ENCODE measurements at regions not wholly inside any gene's neighbourhood (a gene's known extent, or its start where the extent isn't known, plus 50 kb on each side); places are given as distances from the start of the nearest gene placed in this dataset.
"Not testable (repeated sequence)": the region's sequence is repeated elsewhere in the genome, so short reads cannot be mapped to it uniquely, and the experiment has no call there.

- no peaks in the 10 kb centered on the region for H3K4me1 ChIP-seq
- H3K36me3 ChIP-seq, result no peaks in the 10 kb centered on the region
- intact Hi-C loops (cut with DNase I), result no loop called here
- no peaks in the 10 kb centered on the region for H3K27me3 ChIP-seq
- no peak for TF ChIP-seq CTCF (IDR thresholded peaks at IDR 0.05)
- H3K27ac ChIP-seq, result no peak overlapping the region
- DNase-seq (ENCODE audit: low spot score in 2 of 2), result no peak
- H3K9me3 ChIP-seq, result no peaks in the 10 kb centered on the region
- no peak overlapping the region for H3K4me3 ChIP-seq
Measured at GRCh38 chr6:67431076-67431475, 1204.0 kb upstream of the ADGRB3 start.

GRCh38 chr6:67426686-67427085, 1208.4 kb upstream of the ADGRB3 start:
- H3K4me1 ChIP-seq; DNase-seq (ENCODE audit: low spot score in 2 of 2); H3K27me3 ChIP-seq; H3K27ac ChIP-seq; H3K9me3 ChIP-seq; intact Hi-C loops (cut with DNase I); H3K4me3 ChIP-seq; H3K36me3 ChIP-seq: not testable (repeated sequence)

- Histone ChIP-seq H3K27me3 (no peaks in the 10 kb centered on the region), H3K36me3 (no peaks in the 10 kb centered on the region), H3K4me1 (no peaks in the 10 kb centered on the region), H3K9me3 (no peaks in the 10 kb centered on the region), H3K4me3 (no peak overlapping the region), H3K27ac (no peak overlapping the region)
- TF ChIP-seq CTCF (IDR thresholded peaks at IDR 0.05), result no peak
- intact Hi-C loops (cut with DNase I), result no loop called here
- DNase-seq (ENCODE audit: low spot score in 2 of 2), result no peak
Measured at GRCh38 chr6:67412035-67412434, 1223.0 kb upstream of the ADGRB3 start.

- no peaks in the 10 kb centered on the region for H3K27me3 ChIP-seq
- no peaks in the 10 kb centered on the region for H3K4me1 ChIP-seq
- no peak for TF ChIP-seq CTCF (IDR thresholded peaks at IDR 0.05)
- no peaks in the 10 kb centered on the region for H3K36me3 ChIP-seq
- no peak overlapping the region for H3K27ac ChIP-seq
- peaks cover 0 to 1% of the 10 kb centered on the region in 2 donors for H3K9me3 ChIP-seq
- H3K4me3 ChIP-seq, result no peak overlapping the region
- DNase-seq (ENCODE audit: low spot score in 2 of 2), result no peak
- intact Hi-C loops (cut with DNase I), result no loop called here
Measured at GRCh38 chr6:67411036-67411435, 1224.0 kb upstream of the ADGRB3 start.

- intact Hi-C loops (cut with DNase I), result no loop called here
- no peak for DNase-seq (ENCODE audit: low spot score in 2 of 2)
Measured at GRCh38 chr6:67394254-67394653, 1240.8 kb upstream of the ADGRB3 start.

GRCh38 chr6:67393356-67393755, 1241.7 kb upstream of the ADGRB3 start:
- TF ChIP-seq CTCF (IDR thresholded peaks at IDR 0.05), result no peak
- Histone ChIP-seq H3K27me3 (no peaks in the 10 kb centered on the region), H3K4me3 (no peak overlapping the region), H3K9me3 (no peaks in the 10 kb centered on the region), H3K27ac (no peak overlapping the region), H3K4me1 (no peaks in the 10 kb centered on the region), H3K36me3 (no peaks in the 10 kb centered on the region)
- no peak for DNase-seq (ENCODE audit: low spot score in 2 of 2)
- intact Hi-C loops (cut with DNase I), result no loop called here

More at GRCh38 chr6:67394254-67394653, 1240.8 kb upstream of the ADGRB3 start:
- Histone ChIP-seq H3K36me3 (no peaks in the 10 kb centered on the region), H3K27me3 (no peaks in the 10 kb centered on the region), H3K9me3 (no peaks in the 10 kb centered on the region), H3K4me1 (no peaks in the 10 kb centered on the region), H3K4me3 (no peak overlapping the region), H3K27ac (no peak overlapping the region)
- no peak for TF ChIP-seq CTCF (IDR thresholded peaks at IDR 0.05)

All from ascending aorta (tissue), 2 donors.